HG03159 (cell line): ENCODE measurements at regions not wholly inside any gene's neighbourhood (a gene's known extent, or its start where the extent isn't known, plus 50 kb on each side); places are given as distances from the start of the nearest gene placed in this dataset.
A peak's percentile ranks its signal among the peaks of the same experiment; 100 is the strongest.

ENCODE experiments used
- ATAC-seq: cut with Tn5 transposase; IDR thresholded peaks from one replicate; pipeline ENCODE4 v1.9.1; 2021; ENCODE audit warnings: mild to moderate bottlenecking, moderate library complexity; ENCODE audit not compliant: unreplicated experiment

DNA sequence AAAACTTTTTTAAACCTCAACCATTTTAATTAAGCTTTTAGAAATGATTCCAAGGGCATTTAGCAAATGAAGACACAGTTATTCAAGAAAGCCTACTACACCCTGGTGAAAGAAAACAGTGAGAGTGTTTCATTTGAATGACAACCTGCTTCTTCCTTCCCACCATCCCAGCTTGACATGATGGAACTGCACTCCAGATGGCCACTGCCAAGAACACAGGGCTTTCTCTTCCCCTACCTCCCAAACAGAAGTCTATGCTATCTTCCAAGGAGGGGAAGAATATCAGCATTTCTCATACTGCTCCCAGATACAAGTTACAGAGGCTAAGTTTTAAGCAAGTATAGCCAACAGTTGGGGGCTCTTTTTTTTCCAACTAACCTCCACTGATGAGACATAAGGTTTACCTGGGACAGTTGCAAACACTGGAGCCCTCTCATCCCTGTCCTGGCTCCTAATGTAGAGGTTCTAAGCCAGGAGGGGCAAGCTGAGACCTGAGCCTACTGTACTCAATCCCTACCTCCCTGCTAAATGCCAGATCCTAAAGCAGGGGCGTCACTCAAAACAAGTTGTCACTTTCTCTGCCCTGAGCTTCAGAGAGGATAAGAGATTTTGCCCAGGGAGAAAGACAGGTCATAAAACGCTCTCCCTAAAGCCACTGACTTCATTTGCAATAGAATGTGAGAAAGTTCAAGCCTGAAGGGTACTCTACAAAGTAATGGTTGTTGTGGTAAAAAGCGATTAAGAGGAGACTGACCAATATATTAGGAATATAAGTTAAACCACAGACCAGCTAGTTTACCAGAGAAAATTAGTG, 88.5 kb upstream of the SLC27A6 start:
- no peak for ATAC-seq

DNA sequence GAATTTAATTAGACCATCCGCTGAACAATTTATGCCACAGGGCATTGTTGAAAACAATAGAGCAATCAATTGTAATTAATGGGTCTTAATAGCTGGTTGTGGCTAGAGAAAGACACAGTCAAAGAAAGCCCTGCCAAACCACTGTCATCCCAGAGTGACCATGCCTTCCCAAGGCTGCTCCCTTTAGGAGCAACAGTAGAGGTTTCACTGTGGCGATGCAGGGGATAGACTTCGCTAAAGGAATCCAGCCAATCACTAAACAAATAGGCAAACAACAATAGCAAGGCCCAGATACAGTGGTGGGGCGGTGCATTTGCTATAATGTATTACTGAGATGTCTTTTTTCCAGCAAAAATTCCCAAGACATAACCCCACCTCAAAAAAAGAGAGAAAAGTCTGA, 87.8 kb upstream of the SLC27A6 start:
- no peak for ATAC-seq

GRCh38 chr5:128881502-128882018, 83.7 kb upstream of the SLC27A6 start:
- no peak for ATAC-seq

DNA sequence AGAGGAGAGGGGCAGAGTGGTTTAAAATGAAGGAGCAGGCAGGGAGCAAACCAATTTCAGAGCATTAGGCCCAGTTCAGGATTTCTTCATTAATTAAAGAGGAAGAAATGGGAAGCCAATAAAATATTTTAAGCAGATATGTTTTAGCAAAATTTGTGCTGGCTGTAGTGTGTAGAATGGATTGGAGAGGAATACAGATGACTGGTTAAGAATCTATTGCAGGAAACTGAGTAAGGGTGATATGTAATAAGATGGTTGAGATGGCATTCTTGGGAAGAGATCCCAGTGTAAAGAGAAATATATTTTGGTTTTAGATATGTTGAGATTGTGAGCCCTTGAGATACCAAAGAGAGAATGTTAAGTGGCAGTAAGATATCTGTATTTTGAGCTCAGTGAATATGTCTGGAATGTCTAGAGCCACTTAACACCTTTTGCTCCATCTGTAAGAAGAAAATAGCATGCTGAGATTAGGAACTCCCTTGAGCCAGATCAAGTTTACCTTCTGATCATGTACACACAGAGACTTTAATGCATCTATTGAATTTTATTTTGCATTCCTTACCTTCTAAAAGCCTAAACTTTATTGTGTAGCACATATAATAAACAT, 79.5 kb upstream of the SLC27A6 start:
- no peak for ATAC-seq

DNA sequence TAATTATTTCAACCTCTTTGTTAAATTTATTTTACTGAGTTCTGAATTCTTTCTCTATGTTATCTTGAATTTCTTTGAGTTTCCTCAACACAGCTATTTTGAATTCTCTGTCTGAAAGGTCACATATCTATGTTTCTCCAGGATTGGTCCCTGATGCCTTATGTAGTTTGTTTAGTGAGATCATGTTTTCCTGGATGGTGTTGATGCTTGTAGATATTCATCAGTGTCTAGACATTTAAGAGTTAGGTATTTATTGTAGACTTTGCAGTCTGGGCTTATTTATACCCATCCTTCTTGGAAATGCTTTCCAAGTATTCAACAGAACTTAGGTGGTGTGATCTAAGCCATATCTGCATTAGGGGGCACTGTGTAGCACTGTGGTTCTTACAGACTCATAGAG, 70.2 kb upstream of the SLC27A6 start:
- ATAC-seq, result no peak

DNA sequence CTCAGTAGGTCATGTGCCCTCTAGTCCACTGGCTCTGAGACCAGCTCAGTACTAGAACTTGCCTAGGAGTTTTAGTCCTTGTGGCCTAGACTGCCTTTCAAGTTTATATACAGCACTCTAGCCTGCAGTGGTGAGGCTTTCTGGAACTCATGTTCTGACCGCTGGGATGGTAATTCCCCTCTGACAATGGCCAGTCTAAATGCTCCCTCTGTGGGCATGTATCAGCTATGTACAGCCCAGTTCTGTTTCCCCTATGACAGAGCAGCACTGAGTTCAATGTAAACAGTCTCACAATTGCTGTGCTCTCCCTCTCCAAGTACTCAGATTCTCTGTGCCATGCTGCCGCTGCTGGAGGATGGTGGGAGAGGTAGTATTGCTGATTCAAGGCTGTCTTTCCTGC, 68.6 kb upstream of the SLC27A6 start:
- no peak for ATAC-seq

- no peak for ATAC-seq
Observed at GRCh38 chr5:128903550-128903949, 61.7 kb upstream of the SLC27A6 start.

GRCh38 chr5:128904805-128905567, 60.3 kb upstream of the SLC27A6 start:
- ATAC-seq, result peak; percentile 17

- ATAC-seq, result peak; percentile 91
Observed at GRCh38 chr5:128905568-128906110, 59.6 kb upstream of the SLC27A6 start.

- ATAC-seq, result peak; percentile 78
Observed at GRCh38 chr5:128913551-128913950, 51.7 kb upstream of the SLC27A6 start.
